GM23338 (cell line): ENCODE measurements at regions not wholly inside any gene's neighbourhood (a gene's known extent, or its start where the extent isn't known, plus 50 kb on each side); places are given as distances from the start of the nearest gene placed in this dataset.

Experiments
- ATAC-seq: fragments of 200-7000 bp; cut with Tn5 transposase; 3 replicates; pipeline ENCODE4 v1.9.1; 2020
- DNase-seq: peaks from one replicate; pipeline ENCODE4 v3.0.0-alpha.2; 2015; ENCODE audit warnings: low spot score
- H2AFZ ChIP-seq: fragments of 200-600 bp; sonication (generic); 2 replicates; pipeline ENCODE4 v1.8.0; 2016; ENCODE audit warnings: antibody characterized with exemption, mild to moderate bottlenecking, moderate library complexity
- H3F3A ChIP-seq: fragments of 200-600 bp; sonication (generic); replicated peaks from 2 replicates; pipeline ENCODE4 v1.8.0; 2017; ENCODE audit warnings: antibody characterized with exemption, mixed run types, low read depth
- H3K27ac ChIP-seq: fragments of 200-600 bp; sonication (generic); 2 replicates; pipeline ENCODE4 v1.6.1; 2016; ENCODE audit warnings: low read depth
- H3K27me3 ChIP-seq: fragments of 200-600 bp; sonication (generic); 2 replicates; pipeline ENCODE4 v1.8.0; 2016; ENCODE audit warnings: mild to moderate bottlenecking, mixed run types, moderate library complexity; ENCODE audit not compliant: insufficient read depth
- H3K36me3 ChIP-seq: fragments of 200-600 bp; sonication (generic); 2 replicates; pipeline ENCODE4 v1.8.0; 2016; ENCODE audit warnings: mild to moderate bottlenecking; ENCODE audit not compliant: insufficient read depth
- H3K4me1 ChIP-seq: fragments of 200-600 bp; sonication (generic); 2 replicates; pipeline ENCODE4 v1.8.0; 2016; ENCODE audit warnings: mild to moderate bottlenecking, moderate library complexity; ENCODE audit not compliant: insufficient read depth
- H3K4me2 ChIP-seq: fragments of 200-600 bp; sonication (generic); 2 replicates; pipeline ENCODE4 v1.7.1; 2017; ENCODE audit warnings: mixed run types
- H3K4me3 ChIP-seq: fragments of 200-600 bp; sonication (generic); 2 replicates; pipeline ENCODE4 v1.6.1; 2016; ENCODE audit warnings: mixed run types
- H3K79me2 ChIP-seq: fragments of 200-600 bp; sonication (generic); replicated peaks from 2 replicates; pipeline ENCODE4 v1.8.0; 2017; ENCODE audit warnings: mild to moderate bottlenecking; ENCODE audit not compliant: insufficient read depth
- H3K9me2 ChIP-seq: fragments of 200-600 bp; sonication (generic); 2 replicates; pipeline ENCODE4 v1.8.0; 2017; ENCODE audit not compliant: insufficient read depth
- H4K20me1 ChIP-seq: fragments of 200-600 bp; sonication (generic); replicated peaks from 2 replicates; pipeline ENCODE4 v1.8.0; 2017; ENCODE audit warnings: mild to moderate bottlenecking; ENCODE audit not compliant: insufficient read depth
- H3K27ac Mint-ChIP-seq: 2 replicates; pipeline ENCODE4 v1.8.0; 2020; ENCODE audit warnings: inconsistent platforms, mild to moderate bottlenecking, moderate library complexity, mixed read lengths
- H3K27me3 Mint-ChIP-seq: 3 replicates; pipeline ENCODE4 v1.8.0; 2022; ENCODE audit warnings: low read depth, mild to moderate bottlenecking, moderate library complexity, mixed read lengths, inconsistent platforms; ENCODE audit not compliant: insufficient read depth, poor library complexity
- H3K36me3 Mint-ChIP-seq: 3 replicates; pipeline ENCODE4 v1.8.0; 2021; ENCODE audit warnings: low read depth, mild to moderate bottlenecking, inconsistent platforms, moderate library complexity, mixed read lengths
- H3K4me1 Mint-ChIP-seq: 3 replicates; pipeline ENCODE4 v1.8.0; 2020; ENCODE audit warnings: mild to moderate bottlenecking, inconsistent platforms, mixed read lengths
- H3K4me3 Mint-ChIP-seq: 3 replicates; pipeline ENCODE4 v1.8.0; 2021; ENCODE audit warnings: moderate library complexity, mild to moderate bottlenecking, inconsistent platforms, mixed read lengths
- H3K9me3 Mint-ChIP-seq: 3 replicates; pipeline ENCODE4 v1.8.0; 2020; ENCODE audit warnings: moderate library complexity, mild to moderate bottlenecking, inconsistent platforms, mixed read lengths
- CREB1 ChIP-seq: fragments of 250-450 bp; sonication (Bioruptor Pico); IDR thresholded peaks from 2 replicates; pipeline ENCODE4 v1.5.0; 2020; ENCODE audit warnings: low read depth, mild to moderate bottlenecking, moderate library complexity
- CTCF ChIP-seq, 2 experiments: fragments of 200-600 bp in 1 of 2; sonication (generic) in 1 of 2; conservative IDR thresholded peaks; 2 replicates each; pipeline versions ENCODE4 v1.5.1 to v1.6.1; 2016 to 2017; ENCODE audit warnings: antibody characterized with exemption in 2 of 2, low read depth in 2 of 2, mild to moderate bottlenecking in 2 of 2, moderate library complexity in 1 of 2
- ETS1 ChIP-seq: IDR thresholded peaks from 2 replicates; pipeline ENCODE4 v1.6.1; 2016; ENCODE audit warnings: antibody characterized with exemption
- EZH2 ChIP-seq: fragments of 200-600 bp; sonication (generic); IDR thresholded peaks from one replicate; pipeline ENCODE4 v1.8.0; 2017; ENCODE audit warnings: antibody characterized with exemption, mild to moderate bottlenecking, low read depth; ENCODE audit not compliant: unreplicated experiment
- JUNB ChIP-seq: IDR thresholded peaks from one replicate; pipeline ENCODE4 v1.6.1; 2016; ENCODE audit warnings: antibody characterized with exemption; ENCODE audit not compliant: unreplicated experiment
- NANOG ChIP-seq: IDR thresholded peaks from 2 replicates; pipeline ENCODE4 v1.6.1; 2016; ENCODE audit warnings: antibody characterized with exemption, borderline replicate concordance
- POLR2AphosphoS5 ChIP-seq: IDR thresholded peaks from 2 replicates; pipeline ENCODE4 v1.6.1; 2016; ENCODE audit warnings: antibody characterized with exemption, low read depth
- REST ChIP-seq: IDR thresholded peaks from one replicate; pipeline ENCODE4 v1.6.1; 2018; ENCODE audit warnings: antibody characterized with exemption; ENCODE audit not compliant: unreplicated experiment
- STAT1 ChIP-seq: IDR thresholded peaks from one replicate; pipeline ENCODE4 v1.6.1; 2016; ENCODE audit warnings: antibody characterized with exemption; ENCODE audit not compliant: unreplicated experiment
- ZNF114 ChIP-seq: fragments of 250-450 bp; sonication (Bioruptor Pico); IDR thresholded peaks from 2 replicates; pipeline ENCODE4 v1.5.0; 2020; ENCODE audit warnings: mild to moderate bottlenecking, moderate library complexity

GRCh38 chr1:66452162-66452561 is 81.8 kb upstream of the SGIP1 start:
- Histone ChIP-seq H2AFZ (no peak overlapping the region), H3K4me1 (no peaks in the 10 kb centered on the region), H3K27me3 (no peaks in the 10 kb centered on the region), H3F3A (no peaks in the 10 kb centered on the region), H3K27ac (no peak overlapping the region), H4K20me1 (no peaks in the 10 kb centered on the region), H3K79me2 (no peaks in the 10 kb centered on the region), H3K36me3 (no peaks in the 10 kb centered on the region), H3K4me2 (no peak overlapping the region), H3K9me2 (no peaks in the 10 kb centered on the region), H3K4me3 (no peak overlapping the region)
- no peaks in the 10 kb centered on the region for H3K36me3 Mint-ChIP-seq
- no peaks in the 10 kb centered on the region for H3K4me1 Mint-ChIP-seq
- DNase-seq (no peak), ATAC-seq (no peak)
- H3K27ac Mint-ChIP-seq, result no peak overlapping the region
- no peaks in the 10 kb centered on the region for H3K27me3 Mint-ChIP-seq
- H3K9me3 Mint-ChIP-seq, result no peaks in the 10 kb centered on the region
- TF ChIP-seq POLR2AphosphoS5, result no peak
- TF ChIP-seq CTCF (conservative IDR thresholded peaks at IDR 0.05; ENCODE audit: low read depth in 2 of 2), result peak; percentile 25 to 36; a peak in 3 of 4 replicates
- no peak overlapping the region for H3K4me3 Mint-ChIP-seq

GRCh38 chr1:66452982-66453381 is 81.0 kb upstream of the SGIP1 start:
- no peaks in the 10 kb centered on the region for H3K4me1 ChIP-seq
- no peaks in the 10 kb centered on the region for H3K27me3 ChIP-seq
- ATAC-seq, result no peak
- Mint-ChIP-seq H3K9me3 (no peaks in the 10 kb centered on the region), H3K36me3 (no peaks in the 10 kb centered on the region), H3K4me1 (no peaks in the 10 kb centered on the region), H3K27me3 (no peaks in the 10 kb centered on the region), H3K27ac (no peak overlapping the region), H3K4me3 (no peak overlapping the region)
- no peak overlapping the region for H3K4me2 ChIP-seq
- no peaks in the 10 kb centered on the region for H3F3A ChIP-seq
- no peaks in the 10 kb centered on the region for H3K79me2 ChIP-seq
- H3K27ac ChIP-seq, result no peak overlapping the region
- H2AFZ ChIP-seq, result no peak overlapping the region
- H3K36me3 ChIP-seq, result no peaks in the 10 kb centered on the region
- no peaks in the 10 kb centered on the region for H3K9me2 ChIP-seq
- H4K20me1 ChIP-seq, result no peaks in the 10 kb centered on the region
- no peak for DNase-seq
- no peak overlapping the region for H3K4me3 ChIP-seq
- no peak for TF ChIP-seq JUNB
- TF ChIP-seq CREB1 (CRISPR knock-in tag), result no peak
- no peak for TF ChIP-seq NANOG
- no peak for TF ChIP-seq ZNF114 (CRISPR knock-in tag)
- TF ChIP-seq ETS1, result no peak
- no peak for TF ChIP-seq REST
- no peak for TF ChIP-seq STAT1
- TF ChIP-seq POLR2AphosphoS5, result no peak
- no peak for TF ChIP-seq EZH2
